Panc1 (cell line): ENCODE measurements at regions not wholly inside any gene's neighbourhood (a gene's known extent, or its start where the extent isn't known, plus 50 kb on each side); places are given as distances from the start of the nearest gene placed in this dataset.

ENCODE experiments used
- ATAC-seq: fragments of 200-7000 bp; cut with Tn5 transposase; 2 replicates; pipeline ENCODE4 v1.9.1; 2020; ENCODE audit warnings: mild to moderate bottlenecking, moderate library complexity
- BruUV-seq: library from RNA; stranded (reverse); fragments of 400-500 nt; replicated peaks from 2 replicates; lab custom pipeline; 2021; lab: Mats Ljungman, UMichigan
- CTCF ChIA-PET: fragments of 300-600 bp; sonication (Branson Sonifier 250); formaldehyde crosslinking; loops from one replicate; lab custom pipeline; 2022; ENCODE audit warnings: antibody characterized with exemption; lab: Charles Lee
- POLR2A ChIA-PET: fragments of 300-600 bp; sonication (Branson Sonifier 250); formaldehyde crosslinking; loops from one replicate; lab custom pipeline; 2022; ENCODE audit warnings: antibody characterized with exemption; lab: Charles Lee
- DNase-seq: peaks from one replicate; pipeline ENCODE4 v3.0.0-alpha.2; 2010; ENCODE audit warnings: low read depth, low spot score
- H3K27ac ChIP-seq: 2 replicates; pipeline ENCODE4 v1.5.1; 2011; ENCODE audit warnings: mild to moderate bottlenecking, low read length, inconsistent platforms
- H3K27me3 ChIP-seq: fragments of 200-500 bp; sonication (Bioruptor generic); 2 replicates; pipeline ENCODE4 v1.6.0; 2014; ENCODE audit warnings: low read length, inconsistent platforms; ENCODE audit not compliant: control insufficient read depth, insufficient read depth
- H3K36me3 ChIP-seq: fragments of 200-500 bp; sonication (Bioruptor generic); 2 replicates; pipeline ENCODE4 v1.5.1; 2014; ENCODE audit warnings: inconsistent platforms, mild to moderate bottlenecking, low read length, moderate library complexity; ENCODE audit not compliant: control insufficient read depth, insufficient read depth
- H3K4me1 ChIP-seq: 2 replicates; pipeline ENCODE4 v1.5.1; 2011; ENCODE audit warnings: inconsistent platforms, mild to moderate bottlenecking, low read length, moderate library complexity; ENCODE audit not compliant: control insufficient read depth, insufficient read depth
- H3K4me3 ChIP-seq, 2 experiments: 2 replicates each; pipeline ENCODE4 v1.5.1; 2011 to 2012; ENCODE audit warnings: low read depth in 2 of 2, low read length in 2 of 2, mild to moderate bottlenecking in 2 of 2, inconsistent platforms in 1 of 2, moderate library complexity in 1 of 2
- H3K9me3 ChIP-seq: fragments of 200-500 bp; sonication (Bioruptor generic); 2 replicates; pipeline ENCODE4 v1.5.1; 2014; ENCODE audit warnings: low read depth, mild to moderate bottlenecking, inconsistent platforms, low read length, moderate library complexity; ENCODE audit not compliant: control insufficient read depth, insufficient read depth
- POLR2AphosphoS5 ChIP-seq: IDR thresholded peaks from 2 replicates; pipeline ENCODE4 v1.6.1; 2012; ENCODE audit warnings: mild to moderate bottlenecking, low read depth, low read length, moderate library complexity
- REST ChIP-seq, 2 experiments: IDR thresholded peaks; 2 replicates each; pipeline ENCODE4 v1.6.1; 2011 to 2012; ENCODE audit warnings: low read depth in 2 of 2, control low read depth in 1 of 2, low read length in 1 of 2, mild to moderate bottlenecking in 1 of 2, moderate library complexity in 1 of 2; ENCODE audit not compliant: insufficient read depth in 1 of 2
- SIN3A ChIP-seq: IDR thresholded peaks from 2 replicates; pipeline ENCODE4 v1.6.1; 2012; ENCODE audit warnings: low read depth, mild to moderate bottlenecking, low read length, moderate library complexity, borderline replicate concordance; ENCODE audit not compliant: insufficient read depth
- TCF7L2 ChIP-seq: IDR thresholded peaks from 2 replicates; pipeline ENCODE4 v1.6.1; 2011; ENCODE audit warnings: mild to moderate bottlenecking, low read depth, low read length, inconsistent platforms
- in situ Hi-C: cut with HindIII; loops from 2 replicates; pipeline ENCODE4 v1.10.0; 2016; ENCODE audit warnings: low sequenced_read_pairs, low pct_unique_long_range_greater_than_20kb
- intact Hi-C: fragments of 100-400 bp; cut with micrococcal nuclease; formaldehyde crosslinking; loops from one replicate; pipeline ENCODE4 v1.10.0; 2022; ENCODE audit not compliant: unreplicated experiment
- TF ChIP-seq, protein P1 (sequence below): fragments of 450-650 bp; IDR thresholded peaks from 2 replicates; pipeline ENCODE4 v1.5.1; 2017; ENCODE audit warnings: mild to moderate bottlenecking

GRCh38 chr4:38396091-38396490, 267.9 kb upstream of the KLF3 start:
- in situ Hi-C loops: no loop called here
- ATAC-seq (no peak), DNase-seq (no peak)
- Histone ChIP-seq H3K4me3 (no peak overlapping the region), H3K36me3 (no peaks in the 10 kb centered on the region), H3K27me3 (no peaks in the 10 kb centered on the region), H3K9me3 (no peaks in the 10 kb centered on the region), H3K4me1 (no peaks in the 10 kb centered on the region), H3K27ac (no peak overlapping the region)
- BruUV-seq: no TSS peak
- POLR2A ChIA-PET: no interaction called here
- no peak for TF ChIP-seq SIN3A
- TF ChIP-seq, protein P1, sequence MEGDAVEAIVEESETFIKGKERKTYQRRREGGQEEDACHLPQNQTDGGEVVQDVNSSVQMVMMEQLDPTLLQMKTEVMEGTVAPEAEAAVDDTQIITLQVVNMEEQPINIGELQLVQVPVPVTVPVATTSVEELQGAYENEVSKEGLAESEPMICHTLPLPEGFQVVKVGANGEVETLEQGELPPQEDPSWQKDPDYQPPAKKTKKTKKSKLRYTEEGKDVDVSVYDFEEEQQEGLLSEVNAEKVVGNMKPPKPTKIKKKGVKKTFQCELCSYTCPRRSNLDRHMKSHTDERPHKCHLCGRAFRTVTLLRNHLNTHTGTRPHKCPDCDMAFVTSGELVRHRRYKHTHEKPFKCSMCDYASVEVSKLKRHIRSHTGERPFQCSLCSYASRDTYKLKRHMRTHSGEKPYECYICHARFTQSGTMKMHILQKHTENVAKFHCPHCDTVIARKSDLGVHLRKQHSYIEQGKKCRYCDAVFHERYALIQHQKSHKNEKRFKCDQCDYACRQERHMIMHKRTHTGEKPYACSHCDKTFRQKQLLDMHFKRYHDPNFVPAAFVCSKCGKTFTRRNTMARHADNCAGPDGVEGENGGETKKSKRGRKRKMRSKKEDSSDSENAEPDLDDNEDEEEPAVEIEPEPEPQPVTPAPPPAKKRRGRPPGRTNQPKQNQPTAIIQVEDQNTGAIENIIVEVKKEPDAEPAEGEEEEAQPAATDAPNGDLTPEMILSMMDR: no peak
- no peak for TF ChIP-seq REST (IDR thresholded peaks at IDR 0.05; ENCODE audit: insufficient read depth in 1 of 2, low read depth in 2 of 2, low read length in 1 of 2)
- TF ChIP-seq TCF7L2: no peak
- TF ChIP-seq POLR2AphosphoS5: no peak
- intact Hi-C loops: no loop called here
- CTCF ChIA-PET: no interaction called here

GRCh38 chr4:38396845-38397547, 267.0 kb upstream of the KLF3 start:
- in situ Hi-C loops (no loop called here), intact Hi-C loops (no loop called here)
- no TSS peak for BruUV-seq
- CTCF ChIA-PET: no interaction called here
- Histone ChIP-seq H3K4me3 (no peak overlapping the region), H3K4me1 (no peaks in the 10 kb centered on the region), H3K9me3 (no peaks in the 10 kb centered on the region), H3K27ac (no peak overlapping the region), H3K27me3 (no peaks in the 10 kb centered on the region), H3K36me3 (no peaks in the 10 kb centered on the region)
- TF ChIP-seq REST (IDR thresholded peaks at IDR 0.05; ENCODE audit: insufficient read depth in 1 of 2, low read depth in 2 of 2, low read length in 1 of 2) (no peak), POLR2AphosphoS5 (no peak), TCF7L2 (no peak), SIN3A (no peak)
- TF ChIP-seq, protein P1: no peak
- ATAC-seq (no peak), DNase-seq (no peak)
- POLR2A ChIA-PET: no interaction called here
